GM23248 (cell line): ENCODE measurements at regions not wholly inside any gene's neighbourhood (a gene's known extent, or its start where the extent isn't known, plus 50 kb on each side); places are given as distances from the start of the nearest gene placed in this dataset.

Experiments used
- EZH2 ChIP-seq: fragments of 200-600 bp; sonication (generic); IDR thresholded peaks from 2 replicates; pipeline ENCODE4 v1.6.1; 2018; ENCODE audit warnings: antibody characterized with exemption, mild to moderate bottlenecking; ENCODE audit not compliant: insufficient read depth, poor library complexity, severe bottlenecking
- EZH2phosphoT487 ChIP-seq: fragments of 200-600 bp; sonication (generic); IDR thresholded peaks from 2 replicates; pipeline ENCODE4 v1.6.1; 2018; ENCODE audit warnings: antibody characterized with exemption, moderate library complexity, mild to moderate bottlenecking, low read depth; ENCODE audit not compliant: insufficient read depth

DNA sequence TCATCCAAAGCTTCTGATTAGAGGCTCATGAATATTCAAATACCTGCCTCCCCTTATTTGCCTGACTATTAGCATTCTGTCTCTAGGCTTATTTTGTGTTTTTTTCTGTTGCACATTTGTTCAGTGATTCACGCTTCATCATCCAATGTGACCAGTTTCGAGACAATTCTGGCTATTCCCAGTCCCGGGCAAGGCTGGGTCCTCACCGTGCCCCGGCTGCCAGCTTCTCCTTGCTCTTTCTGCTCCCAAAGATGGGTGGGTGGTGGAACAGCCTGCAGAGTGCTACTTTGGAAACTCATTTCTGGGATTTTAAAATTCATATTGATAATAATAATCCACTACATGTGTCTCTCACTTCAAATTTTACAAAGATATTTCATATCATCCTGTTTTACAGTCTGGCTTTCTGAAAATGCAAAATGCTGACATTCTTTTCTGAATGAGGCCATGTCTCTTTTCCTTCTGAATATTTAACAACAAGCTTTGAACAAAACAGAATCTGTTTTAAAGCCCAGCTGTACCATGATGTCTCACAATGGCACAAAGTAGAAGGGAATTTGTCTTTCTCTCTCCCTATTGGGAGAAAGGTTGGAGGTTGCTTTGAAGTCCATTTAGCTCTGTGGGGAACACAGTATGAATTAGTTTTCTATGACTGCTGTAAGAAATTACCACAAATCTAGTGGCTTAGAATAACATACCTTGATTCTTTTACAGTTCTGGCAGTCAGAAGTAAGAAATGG is 116.9 kb upstream of the CDH13 start:
- TF ChIP-seq EZH2phosphoT487, result no peak
- TF ChIP-seq EZH2, result no peak
